ENCODE measurements at regions not wholly inside any gene's neighbourhood (a gene's known extent, or its start where the extent isn't known, plus 50 kb on each side); places are given as distances from the start of the nearest gene placed in this dataset.

DNA sequence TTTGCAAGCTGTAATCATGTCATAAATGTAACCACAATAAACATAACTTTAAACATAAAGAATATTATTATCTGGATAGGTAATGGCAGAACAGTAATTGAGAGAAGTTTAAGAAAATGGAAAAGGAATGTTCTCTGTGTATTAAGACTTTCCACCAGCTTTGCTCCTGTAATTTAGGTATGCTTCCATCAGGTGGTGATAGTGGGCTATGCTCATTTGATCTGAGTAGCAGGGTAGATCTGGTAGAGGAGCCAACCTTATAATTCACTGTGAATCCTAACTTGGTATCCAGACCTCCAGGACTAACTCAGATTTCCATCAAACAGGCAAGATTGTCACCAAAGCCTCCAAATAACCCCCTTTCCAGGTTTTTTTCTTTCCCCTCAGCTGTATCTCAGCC, 137.9 kb upstream of the ZKSCAN2 start:
- Histone ChIP-seq H3K27ac (no peak overlapping the region), H3K27me3 (no peaks in the 10 kb centered on the region), H3K4me3 (no peak overlapping the region), H3K4me1 (no peaks in the 10 kb centered on the region), H3K36me3 (replicated peaks in 1 of 2; ENCODE audit: insufficient read depth in 1 of 2, low read depth in 2 of 2) (no peaks in the 10 kb centered on the region), H3K9me3 (no peaks in the 10 kb centered on the region)
- DNase-seq (no peak), ATAC-seq (no peak)
- intact Hi-C loops (cut with DNase I): no loop called here
- TF ChIP-seq, protein P1, sequence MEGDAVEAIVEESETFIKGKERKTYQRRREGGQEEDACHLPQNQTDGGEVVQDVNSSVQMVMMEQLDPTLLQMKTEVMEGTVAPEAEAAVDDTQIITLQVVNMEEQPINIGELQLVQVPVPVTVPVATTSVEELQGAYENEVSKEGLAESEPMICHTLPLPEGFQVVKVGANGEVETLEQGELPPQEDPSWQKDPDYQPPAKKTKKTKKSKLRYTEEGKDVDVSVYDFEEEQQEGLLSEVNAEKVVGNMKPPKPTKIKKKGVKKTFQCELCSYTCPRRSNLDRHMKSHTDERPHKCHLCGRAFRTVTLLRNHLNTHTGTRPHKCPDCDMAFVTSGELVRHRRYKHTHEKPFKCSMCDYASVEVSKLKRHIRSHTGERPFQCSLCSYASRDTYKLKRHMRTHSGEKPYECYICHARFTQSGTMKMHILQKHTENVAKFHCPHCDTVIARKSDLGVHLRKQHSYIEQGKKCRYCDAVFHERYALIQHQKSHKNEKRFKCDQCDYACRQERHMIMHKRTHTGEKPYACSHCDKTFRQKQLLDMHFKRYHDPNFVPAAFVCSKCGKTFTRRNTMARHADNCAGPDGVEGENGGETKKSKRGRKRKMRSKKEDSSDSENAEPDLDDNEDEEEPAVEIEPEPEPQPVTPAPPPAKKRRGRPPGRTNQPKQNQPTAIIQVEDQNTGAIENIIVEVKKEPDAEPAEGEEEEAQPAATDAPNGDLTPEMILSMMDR (IDR thresholded peaks at IDR 0.05): no peak
- TF ChIP-seq POLR2A (IDR thresholded peaks at IDR 0.05): no peak

GRCh38 chr16:25390761-25391160, 133.1 kb upstream of the ZKSCAN2 start:
- no peak for ATAC-seq
- Histone ChIP-seq H3K4me1 (no peaks in the 10 kb centered on the region), H3K36me3 (replicated peaks in 1 of 2; ENCODE audit: insufficient read depth in 1 of 2, low read depth in 2 of 2) (no peaks in the 10 kb centered on the region), H3K9me3 (no peaks in the 10 kb centered on the region), H3K27me3 (no peaks in the 10 kb centered on the region), H3K27ac (no peak overlapping the region), H3K4me3 (no peak overlapping the region)
- TF ChIP-seq, protein P1 (IDR thresholded peaks at IDR 0.05): no peak
- no peak for DNase-seq
- intact Hi-C loops (cut with DNase I): no loop called here

DNA sequence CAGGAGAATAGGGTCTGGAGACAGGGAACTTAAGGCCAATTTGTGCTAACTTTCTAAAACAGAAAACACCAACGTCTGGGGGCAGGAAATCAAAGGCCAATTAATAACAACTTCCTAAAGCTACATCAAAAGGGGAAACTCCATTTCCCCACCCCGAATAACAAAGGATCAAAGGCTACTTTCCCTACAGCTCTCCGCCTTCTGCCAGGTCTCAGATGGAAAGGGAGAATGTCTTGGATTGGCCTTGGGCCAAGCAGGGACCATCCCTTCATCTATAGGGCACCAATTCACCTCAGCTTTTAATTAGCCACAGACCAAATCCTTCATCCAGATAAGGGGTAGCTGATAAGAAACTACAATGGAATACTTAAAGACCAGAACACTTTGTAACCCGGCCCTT, 116.9 kb upstream of the ZKSCAN2 start:
- no peak for DNase-seq
- Histone ChIP-seq H3K4me1 (no peaks in the 10 kb centered on the region), H3K27me3 (no peaks in the 10 kb centered on the region), H3K27ac (no peak overlapping the region), H3K4me3 (no peak overlapping the region), H3K9me3 (no peaks in the 10 kb centered on the region), H3K36me3 (replicated peaks in 1 of 2; ENCODE audit: insufficient read depth in 1 of 2, low read depth in 2 of 2) (no peaks in the 10 kb centered on the region)
- TF ChIP-seq, protein P1 (IDR thresholded peaks at IDR 0.05): no peak
- no peak for TF ChIP-seq POLR2A (IDR thresholded peaks at IDR 0.05)
- intact Hi-C loops (cut with DNase I): no loop called here
- WGBS, 2 donors: 33 to 45% methylated on average over 4 of the region's 4 CpGs
- ATAC-seq: no peak

DNA sequence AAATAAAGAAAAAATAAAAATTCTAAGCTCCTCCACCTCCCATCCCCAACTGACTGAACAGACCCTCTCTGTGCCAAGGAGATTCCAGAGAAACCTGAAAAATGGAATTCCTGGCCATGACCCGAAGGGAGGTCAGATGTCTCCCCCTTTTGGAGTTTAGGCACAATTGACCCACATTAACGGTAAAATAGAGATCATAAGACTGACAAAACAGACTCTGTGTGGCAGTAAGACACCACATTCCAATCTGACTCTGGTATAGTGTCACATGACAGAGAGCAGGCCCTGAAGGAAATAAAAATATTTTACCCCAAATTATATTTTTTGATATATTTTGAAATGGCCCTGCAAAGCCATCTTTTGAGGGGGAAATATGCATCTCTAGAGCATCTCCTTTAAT, 115.1 kb upstream of the ZKSCAN2 start:
- 50 to 52% methylated on average over 2 of the region's 2 CpGs for WGBS, 2 donors
- TF ChIP-seq, protein P1 (IDR thresholded peaks at IDR 0.05): no peak
- no peak for TF ChIP-seq POLR2A (IDR thresholded peaks at IDR 0.05)
- no peak for ATAC-seq
- Histone ChIP-seq H3K27me3 (peaks cover 0 to 3% of the 10 kb centered on the region in 2 donors), H3K27ac (no peak overlapping the region), H3K4me3 (no peak overlapping the region), H3K36me3 (replicated peaks in 1 of 2; ENCODE audit: insufficient read depth in 1 of 2, low read depth in 2 of 2) (no peaks in the 10 kb centered on the region), H3K4me1 (no peaks in the 10 kb centered on the region), H3K9me3 (no peaks in the 10 kb centered on the region)
- intact Hi-C loops (cut with DNase I): no loop called here
- DNase-seq: no peak

- no peak for DNase-seq
- Histone ChIP-seq H3K4me3 (no peak overlapping the region), H3K27ac (no peak overlapping the region), H3K36me3 (replicated peaks in 1 of 2; ENCODE audit: insufficient read depth in 1 of 2, low read depth in 2 of 2) (no peaks in the 10 kb centered on the region), H3K27me3 (peaks cover 0 to 3% of the 10 kb centered on the region in 2 donors), H3K9me3 (no peaks in the 10 kb centered on the region), H3K4me1 (no peaks in the 10 kb centered on the region)
- WGBS, 2 donors: 45 to 48% methylated on average over 6 of the region's 6 CpGs
- intact Hi-C loops (cut with DNase I): no loop called here
- TF ChIP-seq, protein P1 (IDR thresholded peaks at IDR 0.05): no peak
- TF ChIP-seq POLR2A (IDR thresholded peaks at IDR 0.05): no peak
- no peak for ATAC-seq
Observed at GRCh38 chr16:25371342-25371741, 113.7 kb upstream of the ZKSCAN2 start.

Data from body of pancreas (tissue), 4 donors.